ENCODE measurements at regions not wholly inside any gene's neighbourhood (a gene's known extent, or its start where the extent isn't known, plus 50 kb on each side); places are given as distances from the start of the nearest gene placed in this dataset.

- TF ChIP-seq, protein P1, sequence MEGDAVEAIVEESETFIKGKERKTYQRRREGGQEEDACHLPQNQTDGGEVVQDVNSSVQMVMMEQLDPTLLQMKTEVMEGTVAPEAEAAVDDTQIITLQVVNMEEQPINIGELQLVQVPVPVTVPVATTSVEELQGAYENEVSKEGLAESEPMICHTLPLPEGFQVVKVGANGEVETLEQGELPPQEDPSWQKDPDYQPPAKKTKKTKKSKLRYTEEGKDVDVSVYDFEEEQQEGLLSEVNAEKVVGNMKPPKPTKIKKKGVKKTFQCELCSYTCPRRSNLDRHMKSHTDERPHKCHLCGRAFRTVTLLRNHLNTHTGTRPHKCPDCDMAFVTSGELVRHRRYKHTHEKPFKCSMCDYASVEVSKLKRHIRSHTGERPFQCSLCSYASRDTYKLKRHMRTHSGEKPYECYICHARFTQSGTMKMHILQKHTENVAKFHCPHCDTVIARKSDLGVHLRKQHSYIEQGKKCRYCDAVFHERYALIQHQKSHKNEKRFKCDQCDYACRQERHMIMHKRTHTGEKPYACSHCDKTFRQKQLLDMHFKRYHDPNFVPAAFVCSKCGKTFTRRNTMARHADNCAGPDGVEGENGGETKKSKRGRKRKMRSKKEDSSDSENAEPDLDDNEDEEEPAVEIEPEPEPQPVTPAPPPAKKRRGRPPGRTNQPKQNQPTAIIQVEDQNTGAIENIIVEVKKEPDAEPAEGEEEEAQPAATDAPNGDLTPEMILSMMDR (IDR thresholded peaks at IDR 0.05; ENCODE audit: control insufficient read depth, extremely low read depth, insufficient read depth): no peak
- no peak for DNase-seq (ENCODE audit: low read depth)
- no peak overlapping the region for H3K4me3 ChIP-seq (ENCODE audit: low read depth, low read length)
Measured at GRCh38 chr13:110773480-110773879, 60.0 kb downstream of the ING1 start.

DNA sequence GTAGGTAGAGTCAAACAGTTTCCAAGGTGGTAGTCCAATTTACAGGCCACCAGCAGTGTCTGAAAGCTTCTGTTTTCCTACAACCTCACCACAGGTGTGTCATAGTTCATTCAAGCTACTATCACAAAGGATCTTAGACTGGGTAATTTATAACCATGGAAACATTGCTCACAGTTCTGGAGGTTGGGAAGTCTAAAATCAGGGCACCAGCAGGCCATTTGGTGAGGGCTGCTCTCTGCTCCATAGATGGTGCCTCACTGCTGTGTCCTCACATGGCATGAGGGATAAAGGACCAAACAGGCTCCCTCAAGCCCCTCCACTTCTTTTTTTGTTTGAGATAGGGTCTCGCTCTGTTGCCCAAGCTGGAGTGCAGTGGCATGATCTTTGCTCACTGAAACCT lies 60.6 kb downstream of the ING1 start:
- H3K4me3 ChIP-seq (ENCODE audit: low read depth, low read length): no peak overlapping the region
- no peak for DNase-seq (ENCODE audit: low read depth)
- TF ChIP-seq, protein P1 (IDR thresholded peaks at IDR 0.05; ENCODE audit: control insufficient read depth, extremely low read depth, insufficient read depth): no peak

DNA sequence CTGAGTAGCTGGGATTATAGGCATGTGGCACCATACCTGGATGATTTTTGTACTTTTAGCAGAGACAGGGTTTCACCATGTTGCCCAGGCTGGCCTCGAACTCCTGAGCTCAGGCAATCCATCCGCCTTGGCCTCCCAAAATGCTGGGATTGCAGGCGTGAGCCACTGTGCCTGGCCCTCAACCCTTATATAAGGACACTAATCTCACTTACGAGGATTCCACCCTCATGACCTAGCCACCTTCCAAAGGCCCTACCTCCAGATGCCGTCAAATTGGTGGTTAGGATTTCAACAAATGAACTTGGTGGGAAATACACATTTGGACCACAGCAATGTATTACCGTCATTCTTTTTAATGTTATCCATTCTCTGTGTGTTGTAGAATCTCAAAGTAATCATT lies 61.0 kb downstream of the ING1 start:
- no peak overlapping the region for H3K4me3 ChIP-seq (ENCODE audit: low read depth, low read length)
- DNase-seq (ENCODE audit: low read depth): no peak
- TF ChIP-seq, protein P1 (IDR thresholded peaks at IDR 0.05; ENCODE audit: control insufficient read depth, extremely low read depth, insufficient read depth): no peak

DNA sequence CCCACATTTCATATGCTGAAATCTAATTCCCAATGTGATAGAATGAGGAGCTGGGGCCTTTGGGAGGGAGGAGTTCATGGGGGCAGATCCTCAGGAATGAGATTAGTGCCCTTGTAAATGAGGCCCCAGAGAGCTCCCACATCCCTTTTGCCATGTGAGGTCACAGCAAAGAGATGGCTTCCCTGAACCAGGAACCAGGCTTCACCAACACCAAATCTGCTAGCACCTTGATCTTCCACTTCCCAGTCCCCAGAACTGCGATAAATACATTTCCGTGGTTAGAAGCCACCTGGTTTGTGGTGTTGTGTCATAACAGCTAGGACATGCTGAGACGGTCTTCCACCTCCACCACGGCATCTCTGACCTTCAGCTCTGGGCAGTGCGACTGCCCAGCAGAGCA lies 62.1 kb downstream of the ING1 start:
- no peak for DNase-seq (ENCODE audit: low read depth)
- TF ChIP-seq, protein P1 (IDR thresholded peaks at IDR 0.05; ENCODE audit: control insufficient read depth, extremely low read depth, insufficient read depth): no peak
- H3K4me3 ChIP-seq (ENCODE audit: low read depth, low read length): no peak overlapping the region

GRCh38 chr13:110777251-110777820 lies 63.8 kb downstream of the ING1 start:
- H3K4me3 ChIP-seq (ENCODE audit: low read depth, low read length): no peak overlapping the region
- DNase-seq (ENCODE audit: low read depth): no peak
- TF ChIP-seq, protein P1 (IDR thresholded peaks at IDR 0.05; ENCODE audit: control insufficient read depth, extremely low read depth, insufficient read depth): no peak

GRCh38 chr13:110779022-110779421 lies 65.5 kb downstream of the ING1 start:
- TF ChIP-seq, protein P1 (IDR thresholded peaks at IDR 0.05; ENCODE audit: control insufficient read depth, extremely low read depth, insufficient read depth): no peak
- no peak for DNase-seq (ENCODE audit: low read depth)
- no peak overlapping the region for H3K4me3 ChIP-seq (ENCODE audit: low read depth, low read length)

DNA sequence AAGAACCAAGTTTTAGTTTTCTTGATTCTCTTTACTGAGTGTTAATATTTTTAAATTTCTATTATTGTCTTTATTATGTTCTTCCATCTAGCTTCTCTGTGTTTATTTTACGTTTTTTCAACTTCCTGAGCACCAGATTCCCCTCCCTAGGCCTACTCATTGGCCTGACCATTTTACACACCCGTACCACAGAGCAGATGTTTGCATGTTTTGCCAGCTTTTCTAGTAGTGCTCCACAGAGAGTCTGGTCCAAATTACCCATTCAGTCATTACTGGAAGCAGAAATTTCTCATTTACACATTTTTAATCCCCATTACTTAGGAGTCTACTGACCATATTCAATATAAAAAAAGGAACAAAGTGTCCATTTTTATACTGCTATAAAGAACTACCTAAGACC lies 66.9 kb downstream of the ING1 start:
- no peak overlapping the region for H3K4me3 ChIP-seq (ENCODE audit: low read depth, low read length)
- TF ChIP-seq, protein P1 (IDR thresholded peaks at IDR 0.05; ENCODE audit: control insufficient read depth, extremely low read depth, insufficient read depth): no peak
- DNase-seq (ENCODE audit: low read depth): no peak
